Dermis blood vessel endothelial cell (primary cell): ENCODE measurements at regions not wholly inside any gene's neighbourhood (a gene's known extent, or its start where the extent isn't known, plus 50 kb on each side); places are given as distances from the start of the nearest gene placed in this dataset.
"Not testable (repeated sequence)": the region's sequence is repeated elsewhere in the genome, so short reads cannot be mapped to it uniquely, and the experiment has no call there.

Experiments used
- DNase-seq: peaks from one replicate; pipeline ENCODE4 v3.0.0; 2010

- peak; percentile 26 for DNase-seq
Observed at GRCh38 chr6:132198040-132198439, 203.2 kb downstream of the MOXD1 start.

GRCh38 chr6:132194529-132194928, 206.7 kb downstream of the MOXD1 start:
- DNase-seq: no peak

DNA sequence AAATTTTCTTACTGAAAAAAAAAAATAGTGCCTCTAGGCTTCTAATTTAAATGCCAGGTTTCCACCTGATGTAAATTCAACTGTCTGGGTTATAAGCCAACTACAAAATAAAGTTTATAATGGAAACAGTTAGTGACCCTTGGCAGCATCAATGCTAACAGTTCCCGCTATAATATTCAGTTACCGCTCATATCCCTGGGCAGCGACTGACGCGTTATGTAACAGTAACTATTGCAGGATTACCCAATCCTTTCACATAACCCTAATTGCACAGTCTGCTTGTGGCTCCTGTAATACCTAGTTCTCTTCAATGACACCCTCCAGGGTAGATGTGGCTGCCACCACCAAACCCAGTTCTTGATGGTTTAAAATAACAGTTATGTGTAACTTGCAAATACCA, 208.6 kb downstream of the MOXD1 start:
- DNase-seq: no peak

- DNase-seq: peak; percentile 50
Observed at GRCh38 chr6:132190815-132191175, 210.5 kb downstream of the MOXD1 start.

- DNase-seq: peak; percentile 60
Observed at GRCh38 chr6:132190097-132190814, 211.0 kb downstream of the MOXD1 start.

DNA sequence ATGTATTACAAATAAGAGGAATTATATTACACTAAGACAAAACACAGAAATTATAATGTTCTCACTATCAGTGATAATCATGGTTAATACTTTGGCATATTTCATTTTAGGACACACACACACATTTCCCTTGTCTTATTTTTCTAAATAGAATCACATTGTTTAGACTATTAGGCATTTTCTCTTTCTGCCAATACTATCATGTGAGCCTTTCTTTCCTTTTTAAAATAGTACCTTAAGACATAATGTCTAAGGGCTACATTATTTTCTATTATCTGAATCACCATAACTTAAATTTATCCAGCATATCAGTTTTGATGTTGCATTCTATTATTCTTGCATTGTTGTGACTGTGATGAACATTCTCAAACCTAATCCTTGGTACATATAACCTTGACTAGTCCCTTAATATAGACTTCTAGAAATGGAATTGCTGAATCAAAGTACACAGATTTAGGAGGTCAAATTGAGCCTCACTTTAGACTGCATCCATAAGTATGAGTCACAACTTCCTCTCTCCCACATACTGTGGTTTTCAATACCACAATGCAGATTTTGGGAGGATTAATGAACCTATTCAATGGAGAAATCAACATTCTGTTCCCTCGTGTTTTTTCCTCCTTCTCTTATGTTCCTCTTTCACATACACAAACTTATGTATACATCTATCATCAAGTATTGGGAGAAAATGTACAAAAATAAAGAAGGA, 212.6 kb downstream of the MOXD1 start:
- DNase-seq: peak; percentile 59

DNA sequence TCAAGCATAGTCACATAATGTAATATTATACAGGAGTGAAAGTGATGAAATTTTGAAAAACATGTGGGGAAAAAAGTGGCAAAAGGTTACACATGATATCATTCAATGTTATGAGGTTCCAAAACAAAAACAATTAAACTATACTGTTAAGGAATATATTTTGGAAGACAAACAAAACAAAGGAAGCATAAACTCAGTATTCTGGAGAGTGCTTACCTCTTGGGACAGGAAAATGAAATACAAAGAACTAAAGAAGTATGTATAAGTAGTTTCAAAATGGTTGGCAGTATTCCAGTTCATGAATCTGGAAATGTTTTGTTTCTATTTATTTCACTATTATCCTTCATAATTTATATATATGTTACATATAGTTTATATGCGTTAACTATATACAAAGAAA, 213.5 kb downstream of the MOXD1 start:
- no peak for DNase-seq

DNA sequence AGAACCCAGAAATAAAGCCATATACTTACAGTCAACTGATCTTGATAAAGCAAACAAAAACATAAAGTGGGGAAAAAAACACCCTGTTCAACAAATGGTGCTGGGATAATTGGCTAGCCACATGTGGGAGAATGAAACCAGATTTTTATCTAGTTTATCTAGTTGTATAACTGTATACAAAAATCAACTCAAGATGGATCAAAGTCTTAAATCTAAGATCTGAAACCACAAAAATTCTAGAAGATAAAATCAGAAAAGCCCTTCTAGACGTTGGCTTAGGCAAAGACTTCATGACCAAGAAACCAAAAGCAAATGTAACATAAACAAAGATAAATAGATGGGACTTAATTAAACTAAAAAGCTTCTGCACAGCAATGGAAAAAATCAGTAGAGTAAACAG, 216.3 kb downstream of the MOXD1 start:
- not testable (repeated sequence) for DNase-seq

DNA sequence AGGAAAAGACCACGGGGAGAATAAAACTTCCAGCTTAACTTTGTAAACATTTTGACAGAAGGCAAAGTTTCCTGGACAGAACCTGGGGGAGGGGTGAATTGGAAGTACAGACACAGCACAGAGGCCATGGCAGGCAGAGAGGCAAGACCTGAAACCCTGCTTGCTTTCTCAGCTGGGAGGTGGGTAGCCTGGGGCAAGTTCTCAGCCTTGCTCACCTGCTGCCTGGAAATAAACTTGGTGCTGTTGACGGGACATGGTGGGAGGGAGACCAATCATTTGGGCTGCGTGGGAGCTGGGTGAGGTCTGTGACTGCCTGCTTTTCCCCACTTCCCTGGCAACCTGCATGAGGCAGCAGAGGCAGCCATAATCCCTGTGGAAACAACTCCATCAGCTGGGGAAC, 221.3 kb downstream of the MOXD1 start:
- DNase-seq: no peak

- DNase-seq: no peak
Observed at GRCh38 chr6:132174919-132175318, 223.7 kb upstream of the CCN2 start.

GRCh38 chr6:132168961-132169360, 217.8 kb upstream of the CCN2 start:
- DNase-seq: no peak

- peak; percentile 42 for DNase-seq
Observed at GRCh38 chr6:132167929-132168892, 217.0 kb upstream of the CCN2 start.

DNA sequence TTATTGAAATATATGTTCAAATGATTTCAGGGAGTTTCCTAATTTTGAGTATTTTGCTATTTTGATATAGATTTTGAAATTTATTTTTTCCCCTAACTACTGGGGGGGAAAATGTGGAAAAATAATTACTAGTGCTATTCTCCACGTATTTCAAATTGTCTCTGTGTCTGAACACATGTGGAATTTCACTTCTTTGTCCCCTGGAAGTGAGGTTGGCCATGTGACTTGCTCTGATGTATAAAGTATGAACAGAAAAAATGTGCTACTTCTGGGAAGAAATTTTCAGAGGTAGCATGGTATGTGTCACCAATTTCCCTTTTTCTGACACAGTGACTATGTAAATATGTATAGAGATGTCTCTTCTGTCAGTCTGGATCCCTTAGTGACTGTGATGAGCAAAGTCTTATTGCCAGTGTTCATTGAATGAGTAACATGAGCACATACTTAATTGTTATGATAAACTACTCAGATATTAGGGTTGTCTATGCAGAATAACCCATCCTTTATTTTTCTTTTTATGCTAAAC, 215.4 kb upstream of the CCN2 start:
- no peak for DNase-seq

GRCh38 chr6:132165677-132166076, 214.5 kb upstream of the CCN2 start:
- DNase-seq: no peak

DNA sequence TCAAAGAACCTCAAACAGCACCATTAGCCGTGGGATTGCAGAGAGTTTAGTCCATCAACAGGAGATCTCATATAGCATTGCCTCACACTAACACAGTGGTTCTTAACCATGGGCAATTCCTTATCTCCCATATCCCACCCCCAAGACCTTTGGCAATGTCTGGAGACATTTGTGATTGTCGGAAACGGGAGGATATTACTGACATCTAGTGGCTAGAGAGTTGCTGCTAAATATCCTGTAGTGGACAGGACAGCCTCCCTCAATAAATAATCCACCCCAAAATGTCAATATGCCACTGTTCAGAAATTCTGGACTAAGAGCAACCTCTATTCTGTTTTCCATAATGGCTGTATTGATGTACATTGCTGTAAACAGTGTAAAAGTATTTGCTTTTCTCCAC, 210.1 kb upstream of the CCN2 start:
- peak; percentile 85 for DNase-seq

- DNase-seq: no peak
Observed at GRCh38 chr6:132153221-132153898, 202.2 kb upstream of the CCN2 start.

DNA sequence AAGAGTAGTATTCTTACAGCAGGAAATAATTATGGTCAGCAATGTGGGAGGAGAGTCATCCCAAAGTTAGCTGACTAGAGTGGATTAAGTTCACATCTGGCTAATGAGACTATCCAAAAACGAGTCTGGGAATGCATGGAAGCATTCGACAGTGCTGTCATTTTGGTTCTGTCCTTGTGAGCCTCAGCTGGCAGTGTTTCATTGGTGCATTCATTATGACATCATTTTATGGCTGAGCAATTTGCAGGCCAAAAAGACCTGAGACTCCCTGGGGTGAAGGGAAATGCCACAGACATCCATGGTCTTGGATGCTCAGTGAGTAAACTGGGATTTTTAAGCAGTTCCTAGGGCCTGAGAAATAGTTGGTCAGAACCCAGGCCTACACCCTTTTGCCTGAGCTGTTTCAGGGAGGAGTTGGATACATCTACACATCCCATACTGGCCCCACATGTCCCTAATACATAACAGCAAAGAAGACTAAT, 196.4 kb upstream of the CCN2 start:
- no peak for DNase-seq

DNA sequence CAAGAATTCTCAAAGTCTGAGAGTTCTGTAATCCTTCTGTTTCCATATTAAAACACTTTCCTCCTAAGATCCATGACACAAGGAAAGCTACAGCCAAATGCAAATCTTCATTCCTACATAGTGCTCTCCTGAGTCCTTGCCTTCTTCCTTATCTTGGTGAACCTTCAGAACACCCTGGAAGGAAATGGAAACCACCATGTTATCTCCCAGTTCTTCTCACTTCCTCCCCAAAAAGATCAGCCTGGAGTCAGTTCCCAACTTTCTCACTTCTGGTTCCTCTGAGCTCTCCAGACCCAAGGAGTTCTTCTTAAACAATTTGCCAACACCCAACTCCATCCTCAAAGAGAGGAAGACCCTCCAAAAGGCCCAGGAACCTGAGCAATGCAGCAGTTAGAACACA, 193.3 kb upstream of the CCN2 start:
- no peak for DNase-seq

DNA sequence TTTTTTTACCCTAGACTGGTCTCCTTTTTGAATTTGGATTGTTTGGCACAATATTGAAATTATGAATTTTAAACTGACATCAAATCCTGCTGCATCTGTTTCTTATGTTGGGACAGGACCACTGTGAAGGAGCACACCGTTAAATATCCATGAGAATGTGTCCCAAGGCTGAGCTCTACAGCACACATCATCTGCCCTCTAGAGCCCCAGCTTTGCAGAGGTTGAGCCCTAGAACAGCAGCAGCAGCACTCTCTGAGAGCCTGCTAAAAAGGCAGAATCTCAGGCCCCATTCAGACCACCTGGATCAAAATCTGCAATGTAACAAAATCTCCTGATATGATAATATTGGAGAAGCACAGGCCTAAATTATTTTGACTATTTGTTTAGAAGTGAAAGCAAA, 192.1 kb upstream of the CCN2 start:
- no peak for DNase-seq

GRCh38 chr6:132142768-132143167, 191.6 kb upstream of the CCN2 start:
- no peak for DNase-seq

GRCh38 chr6:132142308-132142707, 191.1 kb upstream of the CCN2 start:
- no peak for DNase-seq

- DNase-seq: no peak
Observed at GRCh38 chr6:132140189-132140588, 189.0 kb upstream of the CCN2 start.
